ENCODE measurements at regions not wholly inside any gene's neighbourhood (a gene's known extent, or its start where the extent isn't known, plus 50 kb on each side); places are given as distances from the start of the nearest gene placed in this dataset.
"Not testable (repeated sequence)": the region's sequence is repeated elsewhere in the genome, so short reads cannot be mapped to it uniquely, and the experiment has no call there.

GRCh38 chr18:77329651-77330050 lies 80.0 kb downstream of the GALR1 start:
- ATAC-seq (no peak), DNase-seq (no peak)
- peaks cover 27% of the 10 kb centered on the region for H3K27me3 Mint-ChIP-seq
- H3K4me1 Mint-ChIP-seq: no peaks in the 10 kb centered on the region
- no peak overlapping the region for H3K27ac Mint-ChIP-seq
- H3K9me3 ChIP-seq (ENCODE audit: control insufficient read depth, low read length, poor library complexity, severe bottlenecking): no peaks in the 10 kb centered on the region
- no peaks in the 10 kb centered on the region for H3K36me3 Mint-ChIP-seq (ENCODE audit: low read depth)
- no peak overlapping the region for H3K4me3 Mint-ChIP-seq

DNA sequence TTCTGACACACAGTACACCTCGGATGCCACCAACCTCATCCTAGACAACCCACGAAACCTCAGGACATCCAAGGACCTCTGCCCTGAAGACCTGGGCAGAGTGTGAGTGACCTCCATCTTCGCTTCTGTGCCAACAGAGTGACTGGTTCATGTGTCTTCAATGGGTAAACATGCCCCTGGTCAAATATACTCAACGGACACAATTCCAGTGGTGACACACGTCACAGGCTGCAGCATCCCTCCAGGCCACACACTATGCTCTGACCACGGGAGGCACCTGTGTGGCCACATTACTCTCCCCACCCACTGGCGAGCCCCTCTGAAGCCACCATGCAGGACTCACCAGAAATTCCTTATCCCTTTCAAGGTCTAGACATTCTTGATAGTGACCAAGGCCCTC lies 85.2 kb downstream of the GALR1 start:
- Mint-ChIP-seq H3K4me1 (no peaks in the 10 kb centered on the region), H3K27ac (no peak overlapping the region), H3K4me3 (no peak overlapping the region), H3K36me3 (ENCODE audit: low read depth) (no peaks in the 10 kb centered on the region), H3K27me3 (peaks cover 58% of the 10 kb centered on the region)
- H3K9me3 ChIP-seq (ENCODE audit: control insufficient read depth, low read length, poor library complexity, severe bottlenecking): no peaks in the 10 kb centered on the region
- DNase-seq (no peak), ATAC-seq (no peak)

DNA sequence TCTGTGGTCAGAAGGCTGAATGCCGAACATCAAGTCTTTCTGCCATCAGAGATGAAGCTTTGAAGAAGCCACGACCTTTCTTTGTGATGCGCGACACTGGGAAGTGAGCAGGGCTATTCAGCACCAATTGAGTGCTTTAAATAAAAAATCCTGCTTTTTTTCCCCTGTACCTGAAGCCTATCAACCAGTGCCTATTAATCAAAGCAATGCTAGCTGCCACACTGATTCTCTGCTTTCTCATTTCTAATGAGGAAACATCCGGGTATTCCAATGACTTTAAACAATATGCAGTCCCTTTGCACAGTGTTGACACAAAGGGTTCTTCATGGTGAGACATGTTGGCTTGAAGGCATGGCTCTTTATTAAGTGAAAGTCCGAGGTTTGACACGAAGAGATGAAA lies 88.0 kb downstream of the GALR1 start:
- Mint-ChIP-seq H3K27me3 (peaks cover 57% of the 10 kb centered on the region), H3K36me3 (ENCODE audit: low read depth) (no peaks in the 10 kb centered on the region), H3K27ac (no peak overlapping the region), H3K4me3 (no peak overlapping the region), H3K4me1 (no peaks in the 10 kb centered on the region)
- H3K9me3 ChIP-seq (ENCODE audit: control insufficient read depth, low read length, poor library complexity, severe bottlenecking): no peaks in the 10 kb centered on the region
- DNase-seq (no peak), ATAC-seq (no peak)

DNA sequence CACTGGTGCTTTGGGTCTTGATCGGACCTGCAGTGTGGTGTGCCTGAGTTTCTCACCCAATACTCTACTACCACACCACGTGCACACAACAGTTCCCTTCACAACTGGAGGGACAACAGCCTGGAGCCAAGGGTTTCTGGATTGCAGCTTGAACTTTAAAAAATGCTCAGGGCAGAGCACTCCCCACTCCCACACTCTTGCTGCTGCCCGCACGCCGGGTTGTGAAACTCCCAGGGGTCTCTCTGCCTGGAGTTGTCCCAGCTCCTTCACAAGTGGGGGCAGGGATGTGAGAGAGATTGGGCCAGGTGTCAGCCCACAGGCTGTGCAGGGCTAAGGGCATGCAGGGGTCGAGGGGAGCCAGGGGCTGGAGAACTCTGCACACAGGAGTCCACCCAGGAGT lies 89.4 kb downstream of the GALR1 start:
- Mint-ChIP-seq H3K27me3 (peaks cover 55% of the 10 kb centered on the region), H3K36me3 (ENCODE audit: low read depth) (no peaks in the 10 kb centered on the region), H3K4me3 (no peak overlapping the region), H3K4me1 (no peaks in the 10 kb centered on the region), H3K27ac (no peak overlapping the region)
- ATAC-seq: no peak
- no peaks in the 10 kb centered on the region for H3K9me3 ChIP-seq (ENCODE audit: control insufficient read depth, low read length, poor library complexity, severe bottlenecking)
- DNase-seq: no peak

DNA sequence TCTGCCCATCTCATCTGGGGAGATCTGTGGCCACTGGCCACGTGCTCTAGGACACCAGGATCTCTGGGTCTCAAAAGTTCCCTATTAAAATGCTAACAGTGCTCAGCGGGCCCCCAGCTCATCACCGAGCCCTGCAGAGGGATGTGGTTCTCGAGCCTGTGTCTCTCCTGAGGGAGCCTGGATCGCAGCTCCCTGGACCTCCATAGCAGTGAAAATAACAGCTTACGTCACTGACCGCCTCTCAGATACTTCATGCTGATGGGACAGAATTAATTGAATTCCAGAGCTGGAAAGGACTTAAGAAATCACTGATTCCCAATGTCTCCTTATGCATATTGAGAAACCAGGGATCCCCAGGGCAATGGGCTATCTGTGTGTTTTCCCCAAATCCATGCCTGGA lies 90.0 kb downstream of the GALR1 start:
- H3K36me3 Mint-ChIP-seq (ENCODE audit: low read depth): no peaks in the 10 kb centered on the region
- DNase-seq (no peak), ATAC-seq (no peak)
- H3K27ac Mint-ChIP-seq: no peak overlapping the region
- H3K9me3 ChIP-seq (ENCODE audit: control insufficient read depth, low read length, poor library complexity, severe bottlenecking): no peaks in the 10 kb centered on the region
- no peaks in the 10 kb centered on the region for H3K4me1 Mint-ChIP-seq
- H3K27me3 Mint-ChIP-seq: peaks cover 55% of the 10 kb centered on the region
- no peak overlapping the region for H3K4me3 Mint-ChIP-seq

- peaks cover 49% of the 10 kb centered on the region for H3K27me3 Mint-ChIP-seq
- no peak for DNase-seq
- ATAC-seq: no peak
- H3K4me3 Mint-ChIP-seq: no peak overlapping the region
- H3K27ac Mint-ChIP-seq: no peak overlapping the region
- H3K36me3 Mint-ChIP-seq (ENCODE audit: low read depth): no peaks in the 10 kb centered on the region
- H3K9me3 ChIP-seq (ENCODE audit: control insufficient read depth, low read length, poor library complexity, severe bottlenecking): no peaks in the 10 kb centered on the region
- H3K4me1 Mint-ChIP-seq: no peaks in the 10 kb centered on the region
These were observed 91.2 kb downstream of the GALR1 start for GRCh38 chr18:77340815-77341214.

DNA sequence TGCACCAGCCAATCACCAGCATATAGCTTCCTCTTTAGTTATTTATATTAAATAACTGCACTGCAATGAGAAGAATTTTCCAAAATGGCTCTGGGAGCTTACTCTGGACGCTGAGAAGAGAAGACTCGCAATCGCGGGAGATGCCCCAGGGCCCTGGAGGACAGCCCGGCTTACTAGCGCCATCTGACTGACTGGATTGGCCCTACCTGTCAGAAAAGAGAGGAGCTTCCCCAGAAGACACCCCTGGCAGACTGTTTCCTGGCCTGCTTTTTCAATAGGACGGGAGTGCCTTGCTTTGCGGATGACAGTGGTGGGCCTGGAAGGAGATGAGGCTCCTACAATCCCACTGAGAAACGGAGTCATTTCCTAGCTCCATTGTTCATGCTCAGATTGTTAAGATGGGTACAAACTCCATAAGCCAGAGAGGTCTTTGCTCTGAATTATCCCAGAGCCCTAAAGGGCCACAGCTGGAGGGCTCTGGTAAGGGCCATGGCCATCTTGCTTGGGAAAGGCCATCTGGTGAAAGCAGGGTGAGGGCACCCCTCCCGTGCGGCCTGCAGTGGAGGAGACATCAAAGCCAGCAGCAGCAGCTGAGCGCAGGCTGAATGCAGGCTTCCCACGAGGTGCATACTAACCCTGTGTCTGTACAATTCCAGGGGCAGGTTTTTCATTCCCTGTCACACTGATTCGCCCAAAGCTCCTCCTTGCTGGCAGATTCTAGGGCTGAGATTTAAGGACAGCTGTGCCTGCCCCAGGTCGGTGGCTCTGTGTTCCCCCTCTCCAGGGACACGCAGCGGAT lies 92.1 kb downstream of the GALR1 start:
- DNase-seq (no peak), ATAC-seq (no peak)
- Mint-ChIP-seq H3K27me3 (peaks cover 42% of the 10 kb centered on the region), H3K27ac (no peak overlapping the region), H3K4me3 (no peak overlapping the region), H3K36me3 (ENCODE audit: low read depth) (no peaks in the 10 kb centered on the region), H3K4me1 (no peaks in the 10 kb centered on the region)
- H3K9me3 ChIP-seq (ENCODE audit: control insufficient read depth, low read length, poor library complexity, severe bottlenecking): no peaks in the 10 kb centered on the region

DNA sequence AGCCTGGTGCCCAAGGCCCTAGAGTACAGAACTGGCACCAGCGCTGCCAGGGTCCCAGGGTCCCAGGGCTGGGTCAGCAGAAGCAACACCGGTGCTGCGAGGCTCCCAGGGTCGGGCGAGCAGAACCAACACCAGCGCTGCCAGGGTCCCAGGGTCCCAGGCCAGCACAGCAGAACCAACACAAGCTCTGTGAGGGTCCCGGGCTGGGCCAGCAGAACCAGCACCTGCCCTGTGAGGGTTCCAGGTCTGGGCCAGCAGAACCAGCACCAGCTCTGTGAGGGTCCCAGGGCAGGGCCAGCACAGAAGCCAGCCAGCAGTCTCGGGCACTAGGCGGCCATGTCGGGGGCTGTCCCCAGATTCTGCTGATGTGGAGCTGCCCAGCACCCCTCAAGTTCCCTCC lies 93.1 kb downstream of the GALR1 start:
- no peak for ATAC-seq
- no peak overlapping the region for H3K4me3 Mint-ChIP-seq
- peaks cover 32% of the 10 kb centered on the region for H3K27me3 Mint-ChIP-seq
- H3K36me3 Mint-ChIP-seq (ENCODE audit: low read depth): no peaks in the 10 kb centered on the region
- no peak for DNase-seq
- no peaks in the 10 kb centered on the region for H3K4me1 Mint-ChIP-seq
- no peak overlapping the region for H3K27ac Mint-ChIP-seq
- H3K9me3 ChIP-seq (ENCODE audit: control insufficient read depth, low read length, poor library complexity, severe bottlenecking): no peaks in the 10 kb centered on the region

- Mint-ChIP-seq H3K27me3 (peaks cover 20% of the 10 kb centered on the region), H3K36me3 (ENCODE audit: low read depth) (no peaks in the 10 kb centered on the region), H3K27ac (peak overlapping the region; percentile 56), H3K4me3 (no peak overlapping the region), H3K4me1 (no peaks in the 10 kb centered on the region)
- DNase-seq (no peak), ATAC-seq (no peak)
- no peaks in the 10 kb centered on the region for H3K9me3 ChIP-seq (ENCODE audit: control insufficient read depth, low read length, poor library complexity, severe bottlenecking)
These were observed 94.3 kb downstream of the GALR1 start for GRCh38 chr18:77343846-77344510.

GRCh38 chr18:77344786-77345500 lies 95.3 kb downstream of the GALR1 start:
- Mint-ChIP-seq H3K36me3 (ENCODE audit: low read depth) (no peaks in the 10 kb centered on the region), H3K27me3 (peaks cover 20% of the 10 kb centered on the region), H3K4me3 (no peak overlapping the region), H3K4me1 (no peaks in the 10 kb centered on the region), H3K27ac (peak overlapping the region; percentile 56)
- ATAC-seq (no peak), DNase-seq (no peak)
- no peaks in the 10 kb centered on the region for H3K9me3 ChIP-seq (ENCODE audit: control insufficient read depth, low read length, poor library complexity, severe bottlenecking)

- no peaks in the 10 kb centered on the region for H3K9me3 ChIP-seq (ENCODE audit: control insufficient read depth, low read length, poor library complexity, severe bottlenecking)
- DNase-seq (no peak), ATAC-seq (no peak)
- Mint-ChIP-seq H3K27me3 (peaks cover 20% of the 10 kb centered on the region), H3K4me3 (no peak overlapping the region), H3K36me3 (ENCODE audit: low read depth) (no peaks in the 10 kb centered on the region), H3K4me1 (no peaks in the 10 kb centered on the region), H3K27ac (peak overlapping the region; percentile 5)
These were observed 96.7 kb downstream of the GALR1 start for GRCh38 chr18:77346208-77346810.

DNA sequence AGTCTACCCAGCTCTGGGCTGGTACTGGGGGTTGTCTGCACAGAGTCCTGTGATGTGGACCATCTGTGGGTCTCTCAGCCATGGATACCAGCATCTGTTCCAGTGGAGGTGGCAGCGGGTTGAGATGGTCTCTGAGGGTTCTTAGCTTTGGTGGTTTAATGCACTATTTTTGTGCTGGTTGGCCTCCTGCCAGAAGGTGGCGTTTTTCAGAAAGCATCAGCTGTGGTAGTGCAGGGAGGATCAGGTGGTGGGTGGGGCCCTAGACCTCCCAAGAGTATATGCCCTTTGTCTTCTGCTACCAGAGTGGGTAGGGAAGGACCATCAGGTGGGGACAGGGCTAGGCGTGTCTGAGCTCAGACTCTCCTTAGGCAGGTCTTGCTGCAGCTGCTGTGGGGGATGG lies 103.7 kb downstream of the GALR1 start:
- not testable (repeated sequence) for H3K27ac Mint-ChIP-seq; H3K4me1 Mint-ChIP-seq; DNase-seq; H3K36me3 Mint-ChIP-seq (ENCODE audit: low read depth); H3K9me3 ChIP-seq (ENCODE audit: control insufficient read depth, low read length, poor library complexity, severe bottlenecking); H3K4me3 Mint-ChIP-seq; ATAC-seq
- H3K27me3 Mint-ChIP-seq: peaks cover 26% of the 10 kb centered on the region

GRCh38 chr18:77359561-77360314 lies 110.1 kb downstream of the GALR1 start:
- no peak for ATAC-seq
- no peaks in the 10 kb centered on the region for H3K36me3 Mint-ChIP-seq (ENCODE audit: low read depth)
- no peak overlapping the region for H3K4me3 Mint-ChIP-seq
- no peaks in the 10 kb centered on the region for H3K4me1 Mint-ChIP-seq
- H3K27ac Mint-ChIP-seq: no peak overlapping the region
- peaks cover 5% of the 10 kb centered on the region for H3K27me3 Mint-ChIP-seq
- no peak for DNase-seq
- no peaks in the 10 kb centered on the region for H3K9me3 ChIP-seq (ENCODE audit: control insufficient read depth, low read length, poor library complexity, severe bottlenecking)

Data from T-helper 17 cell (primary cell).